ENCODE measurements at regions not wholly inside any gene's neighbourhood (a gene's known extent, or its start where the extent isn't known, plus 50 kb on each side); places are given as distances from the start of the nearest gene placed in this dataset.

- peak; percentile 21 for TF ChIP-seq CTCF (IDR thresholded peaks at IDR 0.05; ENCODE audit: control insufficient read depth, insufficient read depth, low read depth, low read length, missing control alignments)
- DNase-seq (ENCODE audit: low read depth): no peak
- no peak overlapping the region for H3K4me3 ChIP-seq (ENCODE audit: control insufficient read depth, low read depth, low read length)
Observed at GRCh38 chr6:79431537-79431933, 105.7 kb downstream of the LCA5 start.

- no peak overlapping the region for H3K4me3 ChIP-seq (ENCODE audit: control insufficient read depth, low read depth, low read length)
- no peak for TF ChIP-seq CTCF (IDR thresholded peaks at IDR 0.05; ENCODE audit: control insufficient read depth, insufficient read depth, low read depth, low read length, missing control alignments)
- DNase-seq (ENCODE audit: low read depth): no peak
Observed at GRCh38 chr6:79430913-79431536, 106.2 kb downstream of the LCA5 start.

- no peak for DNase-seq (ENCODE audit: low read depth)
- no peak for TF ChIP-seq CTCF (IDR thresholded peaks at IDR 0.05; ENCODE audit: control insufficient read depth, insufficient read depth, low read depth, low read length, missing control alignments)
- no peak overlapping the region for H3K4me3 ChIP-seq (ENCODE audit: control insufficient read depth, low read depth, low read length)
Observed at GRCh38 chr6:79427721-79428120, 109.5 kb downstream of the LCA5 start.

- no peak for TF ChIP-seq CTCF (IDR thresholded peaks at IDR 0.05; ENCODE audit: control insufficient read depth, insufficient read depth, low read depth, low read length, missing control alignments)
- DNase-seq (ENCODE audit: low read depth): no peak
- H3K4me3 ChIP-seq (ENCODE audit: control insufficient read depth, low read depth, low read length): no peak overlapping the region
Observed at GRCh38 chr6:79426625-79427278, 110.5 kb downstream of the LCA5 start.

- TF ChIP-seq CTCF (IDR thresholded peaks at IDR 0.05; ENCODE audit: control insufficient read depth, insufficient read depth, low read depth, low read length, missing control alignments): no peak
- no peak for DNase-seq (ENCODE audit: low read depth)
- H3K4me3 ChIP-seq (ENCODE audit: control insufficient read depth, low read depth, low read length): no peak overlapping the region
Observed at GRCh38 chr6:79425589-79426311, 111.5 kb downstream of the LCA5 start.

- TF ChIP-seq CTCF (IDR thresholded peaks at IDR 0.05; ENCODE audit: control insufficient read depth, insufficient read depth, low read depth, low read length, missing control alignments): no peak
- no peak overlapping the region for H3K4me3 ChIP-seq (ENCODE audit: control insufficient read depth, low read depth, low read length)
- no peak for DNase-seq (ENCODE audit: low read depth)
Observed at GRCh38 chr6:79423216-79423615, 114.0 kb downstream of the LCA5 start.

Measured in AG09309 (cell line).